ENCODE measurements at regions not wholly inside any gene's neighbourhood (a gene's known extent, or its start where the extent isn't known, plus 50 kb on each side); places are given as distances from the start of the nearest gene placed in this dataset.
"Not testable (repeated sequence)": the region's sequence is repeated elsewhere in the genome, so short reads cannot be mapped to it uniquely, and the experiment has no call there.

DNA sequence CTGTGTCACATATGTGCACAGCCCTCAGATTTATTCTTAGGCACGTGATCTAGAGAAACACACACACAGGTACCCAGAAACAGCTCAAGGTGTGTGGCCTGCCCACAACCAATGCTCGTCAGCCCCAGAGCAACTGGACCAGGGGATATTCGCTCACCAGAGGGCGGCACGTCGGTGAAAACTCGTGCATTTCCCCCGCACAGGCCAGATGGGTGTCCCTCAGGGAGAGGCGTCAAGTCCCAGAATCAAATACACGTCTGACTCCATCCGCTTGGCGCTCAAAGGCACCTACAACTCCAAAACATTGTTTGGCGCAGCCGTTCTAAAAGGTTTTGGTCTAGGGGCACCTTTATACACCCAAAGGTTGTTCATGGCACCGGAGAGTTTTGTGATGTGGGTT, 429.0 kb downstream of the BRD1 start:
- Histone ChIP-seq H3K27me3 (ENCODE audit: control insufficient read depth, insufficient read depth, low read length) (no peaks in the 10 kb centered on the region), H3K4me3 (ENCODE audit: low read depth, low read length) (no peak overlapping the region), H3K36me3 (ENCODE audit: control insufficient read depth, insufficient read depth, low read length) (no peaks in the 10 kb centered on the region)
- TF ChIP-seq, protein P1, sequence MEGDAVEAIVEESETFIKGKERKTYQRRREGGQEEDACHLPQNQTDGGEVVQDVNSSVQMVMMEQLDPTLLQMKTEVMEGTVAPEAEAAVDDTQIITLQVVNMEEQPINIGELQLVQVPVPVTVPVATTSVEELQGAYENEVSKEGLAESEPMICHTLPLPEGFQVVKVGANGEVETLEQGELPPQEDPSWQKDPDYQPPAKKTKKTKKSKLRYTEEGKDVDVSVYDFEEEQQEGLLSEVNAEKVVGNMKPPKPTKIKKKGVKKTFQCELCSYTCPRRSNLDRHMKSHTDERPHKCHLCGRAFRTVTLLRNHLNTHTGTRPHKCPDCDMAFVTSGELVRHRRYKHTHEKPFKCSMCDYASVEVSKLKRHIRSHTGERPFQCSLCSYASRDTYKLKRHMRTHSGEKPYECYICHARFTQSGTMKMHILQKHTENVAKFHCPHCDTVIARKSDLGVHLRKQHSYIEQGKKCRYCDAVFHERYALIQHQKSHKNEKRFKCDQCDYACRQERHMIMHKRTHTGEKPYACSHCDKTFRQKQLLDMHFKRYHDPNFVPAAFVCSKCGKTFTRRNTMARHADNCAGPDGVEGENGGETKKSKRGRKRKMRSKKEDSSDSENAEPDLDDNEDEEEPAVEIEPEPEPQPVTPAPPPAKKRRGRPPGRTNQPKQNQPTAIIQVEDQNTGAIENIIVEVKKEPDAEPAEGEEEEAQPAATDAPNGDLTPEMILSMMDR (IDR thresholded peaks at IDR 0.05; ENCODE audit: insufficient read depth, low read length, severe bottlenecking) = no peak
- FAIRE-seq (no peak), DNase-seq (ENCODE audit: low read depth) (no peak)

GRCh38 chr22:49398115-49398514, 429.6 kb downstream of the BRD1 start:
- no peak for DNase-seq (ENCODE audit: low read depth)
- FAIRE-seq = no peak
- Histone ChIP-seq H3K36me3 (ENCODE audit: control insufficient read depth, insufficient read depth, low read length) (no peaks in the 10 kb centered on the region), H3K4me3 (ENCODE audit: low read depth, low read length) (no peak overlapping the region), H3K27me3 (ENCODE audit: control insufficient read depth, insufficient read depth, low read length) (no peaks in the 10 kb centered on the region)
- TF ChIP-seq, protein P1 (IDR thresholded peaks at IDR 0.05; ENCODE audit: insufficient read depth, low read length, severe bottlenecking) = no peak

DNA sequence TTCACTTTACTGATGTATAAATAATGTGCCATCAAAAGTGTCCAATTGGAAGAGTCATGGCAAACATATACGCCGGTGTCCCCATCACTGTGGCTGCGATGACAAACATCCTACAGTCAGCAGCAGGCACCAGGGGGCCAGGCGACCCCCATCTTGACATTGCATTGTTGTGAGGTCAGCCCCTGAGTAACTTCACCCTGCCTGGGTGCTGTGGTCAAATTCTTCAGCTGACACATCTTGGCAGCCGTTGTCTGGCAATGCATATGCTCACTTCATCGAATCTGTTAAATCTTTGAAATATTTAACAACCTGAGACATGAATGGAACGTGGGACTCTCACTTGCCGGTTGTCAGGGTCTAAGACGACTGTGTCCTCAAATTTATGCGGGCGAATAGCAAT, 430.9 kb downstream of the BRD1 start:
- no peak for DNase-seq (ENCODE audit: low read depth)
- no peak for FAIRE-seq
- TF ChIP-seq, protein P1 (IDR thresholded peaks at IDR 0.05; ENCODE audit: insufficient read depth, low read length, severe bottlenecking) = no peak
- Histone ChIP-seq H3K27me3 (ENCODE audit: control insufficient read depth, insufficient read depth, low read length) (no peaks in the 10 kb centered on the region), H3K4me3 (ENCODE audit: low read depth, low read length) (no peak overlapping the region), H3K36me3 (ENCODE audit: control insufficient read depth, insufficient read depth, low read length) (no peaks in the 10 kb centered on the region)

DNA sequence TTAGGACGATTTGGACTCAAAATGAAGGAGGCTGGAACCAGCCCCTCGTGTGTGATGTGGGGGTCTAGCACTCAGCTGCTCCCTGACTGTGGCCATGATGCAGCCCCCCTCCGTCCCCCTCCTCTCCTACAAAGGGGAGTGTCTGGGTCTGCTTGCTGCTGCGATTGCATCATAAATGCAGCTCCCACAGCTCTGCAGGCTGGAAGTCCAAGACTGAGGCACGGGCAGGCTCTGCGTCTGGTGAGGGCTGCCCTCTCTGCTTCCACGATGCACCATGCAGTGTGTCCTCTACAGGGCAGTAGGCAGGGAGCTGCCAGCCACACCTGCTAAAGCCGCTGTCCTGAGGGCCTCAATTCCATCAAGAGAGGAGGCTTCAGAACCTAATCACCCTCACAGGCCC, 432.1 kb downstream of the BRD1 start:
- FAIRE-seq = no peak

GRCh38 chr22:49395062-49395461, 432.6 kb downstream of the BRD1 start:
- not testable (repeated sequence) for H3K27me3 ChIP-seq (ENCODE audit: control insufficient read depth, insufficient read depth, low read length); DNase-seq (ENCODE audit: low read depth); H3K4me3 ChIP-seq (ENCODE audit: low read depth, low read length); H3K36me3 ChIP-seq (ENCODE audit: control insufficient read depth, insufficient read depth, low read length); FAIRE-seq

More for the DNA sequence above, 432.1 kb downstream of the BRD1 start:
- TF ChIP-seq, protein P1 (IDR thresholded peaks at IDR 0.05; ENCODE audit: insufficient read depth, low read length, severe bottlenecking) = no peak
- no peaks in the 10 kb centered on the region for H3K36me3 ChIP-seq (ENCODE audit: control insufficient read depth, insufficient read depth, low read length)
- H3K27me3 ChIP-seq (ENCODE audit: control insufficient read depth, insufficient read depth, low read length) = no peaks in the 10 kb centered on the region
- no peak for DNase-seq (ENCODE audit: low read depth)
- H3K4me3 ChIP-seq (ENCODE audit: low read depth, low read length) = no peak overlapping the region

DNA sequence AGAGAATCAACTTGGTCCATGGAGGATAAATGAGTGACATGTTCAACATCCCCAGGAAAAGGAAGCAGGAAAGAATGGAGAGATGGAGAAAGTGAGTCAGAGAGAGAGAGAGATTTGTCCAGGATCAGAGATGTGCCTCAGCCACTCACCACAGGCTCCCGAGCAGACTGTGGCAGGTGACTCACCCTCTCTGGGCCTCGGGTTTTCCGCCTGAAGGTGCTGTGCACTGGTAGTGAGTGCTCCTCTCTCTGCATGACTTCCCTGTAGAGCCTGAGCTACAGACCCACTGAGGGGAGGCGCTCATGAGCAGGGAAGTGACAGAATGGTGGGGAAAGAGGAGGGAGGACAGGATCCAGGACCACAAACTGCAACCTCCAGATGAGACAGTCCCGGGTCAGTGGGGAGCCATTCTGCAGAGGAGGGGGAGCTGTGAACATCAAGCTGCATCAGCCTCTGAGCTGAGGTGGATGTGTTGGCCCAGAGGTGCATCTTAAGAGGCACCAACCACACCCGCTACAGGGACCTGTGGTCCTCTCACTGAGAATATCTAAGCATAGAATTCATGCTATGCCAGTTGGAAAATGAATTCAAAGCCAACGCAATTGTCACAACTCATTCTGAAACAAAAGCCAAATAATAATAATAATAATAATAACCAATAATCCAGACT, 433.4 kb downstream of the BRD1 start:
- no peaks in the 10 kb centered on the region for H3K36me3 ChIP-seq (ENCODE audit: control insufficient read depth, insufficient read depth, low read length)
- TF ChIP-seq, protein P1 (IDR thresholded peaks at IDR 0.05; ENCODE audit: insufficient read depth, low read length, severe bottlenecking) = no peak
- DNase-seq (ENCODE audit: low read depth) (no peak), FAIRE-seq (no peak)
- H3K4me3 ChIP-seq (ENCODE audit: low read depth, low read length) = no peak overlapping the region
- no peaks in the 10 kb centered on the region for H3K27me3 ChIP-seq (ENCODE audit: control insufficient read depth, insufficient read depth, low read length)

Measured in bronchial epithelial cell (primary cell).